Stimulated activated CD8-positive, alpha-beta memory T cell treated with anti-CD3 and anti-CD28 coated beads, Interleukin-12 subunit alpha, Interleukin-12 subunit beta, amount 100 ng/mL, for 24 hours (primary cell): ENCODE measurements at regions not wholly inside any gene's neighbourhood (a gene's known extent, or its start where the extent isn't known, plus 50 kb on each side); places are given as distances from the start of the nearest gene placed in this dataset.

Experiments used
- DNase-seq: peaks from one replicate; pipeline ENCODE4 v3.0.0-alpha.2; 2020; ENCODE audit errors: extremely low read depth

- no peak for DNase-seq
Observed at GRCh38 chr3:21142031-21142430, 609.0 kb downstream of the ZNF385D start.

DNA sequence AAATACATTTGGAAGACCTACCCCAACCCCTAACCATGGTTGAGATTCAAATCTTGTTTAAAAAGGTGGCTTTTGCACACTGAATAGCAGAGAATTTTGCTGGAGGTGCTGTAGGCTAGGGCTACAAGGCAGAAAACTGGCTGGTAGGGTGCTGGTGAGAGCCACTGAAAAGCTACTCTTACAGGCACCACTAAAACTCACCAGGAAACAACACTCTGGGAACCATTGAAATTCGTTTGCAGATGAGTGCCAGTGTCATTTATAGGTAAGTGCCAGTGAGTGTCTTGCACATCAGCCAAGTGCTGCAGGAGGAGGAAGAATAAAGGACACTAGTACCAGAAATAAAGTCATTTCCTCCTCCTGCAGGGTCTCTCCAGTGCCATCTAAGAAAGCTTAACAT is 610.2 kb downstream of the ZNF385D start:
- DNase-seq = no peak

- DNase-seq = no peak
Observed at GRCh38 chr3:21138085-21138484, 612.9 kb downstream of the ZNF385D start.

DNA sequence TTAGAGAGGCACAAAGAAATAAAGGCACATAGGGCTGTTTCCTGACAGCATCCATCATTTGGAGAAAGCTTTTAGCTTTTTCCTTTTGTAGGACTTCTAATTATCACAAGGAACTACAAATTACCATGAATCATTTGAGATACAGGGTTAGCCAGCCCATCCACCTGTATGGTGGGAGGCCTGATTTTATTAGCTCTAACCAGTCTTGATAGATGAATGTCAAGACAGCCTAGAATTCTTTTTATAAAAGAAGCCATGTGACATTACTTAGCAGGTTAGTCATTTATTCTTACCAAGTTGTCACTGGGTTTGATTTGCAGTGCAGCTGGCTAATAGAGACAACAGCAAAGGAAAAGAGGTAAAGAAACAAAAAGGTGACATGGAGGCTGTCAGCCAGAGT is 618.1 kb downstream of the ZNF385D start:
- DNase-seq = no peak

- no peak for DNase-seq
Observed at GRCh38 chr3:21120826-21121225, 630.2 kb downstream of the ZNF385D start.

- no peak for DNase-seq
Observed at GRCh38 chr3:21117370-21117769, 633.6 kb downstream of the ZNF385D start.

DNA sequence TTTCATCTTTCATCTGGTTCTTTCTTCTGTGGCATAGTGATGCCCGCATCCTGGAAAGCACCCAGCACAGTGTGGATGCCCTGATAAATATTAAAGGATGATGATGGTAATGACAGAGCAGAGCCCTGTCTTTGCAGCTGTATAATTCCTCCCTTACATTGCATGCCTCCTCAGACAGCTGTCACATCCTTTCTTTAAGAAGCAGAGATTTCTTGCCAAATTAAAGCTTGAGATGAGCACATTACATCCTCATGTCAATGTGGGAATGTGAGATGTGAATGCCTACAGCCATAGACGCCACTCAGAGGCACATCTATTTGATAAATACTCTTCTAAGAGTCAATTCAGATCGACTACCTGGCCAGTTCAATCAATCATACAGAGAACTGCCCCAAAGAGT is 642.0 kb downstream of the ZNF385D start:
- DNase-seq = no peak

DNA sequence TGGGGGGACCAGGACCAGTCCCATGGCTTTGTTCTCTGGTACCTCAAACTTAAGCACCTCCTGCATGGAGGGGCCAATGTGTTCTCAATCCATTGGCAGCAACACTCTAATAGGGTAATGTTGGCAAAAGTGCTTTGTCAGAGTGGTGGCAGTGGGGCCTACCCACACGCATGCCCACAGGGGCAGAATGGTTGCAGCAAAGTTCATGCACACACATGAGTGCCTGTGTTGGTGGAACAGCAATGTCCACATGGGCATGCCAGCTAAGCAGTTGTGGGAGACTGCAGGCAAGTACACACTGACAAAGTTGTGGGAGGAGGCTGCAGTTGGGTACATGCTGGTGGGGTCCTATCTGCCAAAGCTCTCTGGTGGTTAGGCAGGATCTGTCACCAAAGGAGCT is 645.2 kb downstream of the ZNF385D start:
- no peak for DNase-seq

- DNase-seq = no peak
Observed at GRCh38 chr3:21100656-21101359, 650.2 kb downstream of the ZNF385D start.

DNA sequence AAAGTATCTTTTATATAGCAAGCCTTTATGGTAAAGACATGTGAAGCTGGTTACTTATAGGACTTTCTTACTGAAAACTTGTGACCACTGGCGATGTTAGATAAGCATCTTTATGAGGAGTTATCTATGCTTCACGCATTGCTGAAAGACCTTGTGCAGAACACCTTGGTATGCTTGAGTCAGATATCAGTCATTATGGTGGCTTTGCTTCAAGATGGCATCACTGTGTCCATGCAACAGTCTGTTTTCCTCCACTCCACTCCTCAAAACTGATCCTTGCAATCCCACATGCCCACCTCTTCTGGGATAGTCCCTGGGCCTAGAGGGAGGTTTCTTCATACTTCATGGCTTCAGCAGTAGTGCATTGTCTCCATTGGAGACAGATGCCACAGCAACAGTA is 656.3 kb downstream of the ZNF385D start:
- DNase-seq = no peak

GRCh38 chr3:21073561-21073960 is 677.4 kb downstream of the ZNF385D start:
- no peak for DNase-seq

DNA sequence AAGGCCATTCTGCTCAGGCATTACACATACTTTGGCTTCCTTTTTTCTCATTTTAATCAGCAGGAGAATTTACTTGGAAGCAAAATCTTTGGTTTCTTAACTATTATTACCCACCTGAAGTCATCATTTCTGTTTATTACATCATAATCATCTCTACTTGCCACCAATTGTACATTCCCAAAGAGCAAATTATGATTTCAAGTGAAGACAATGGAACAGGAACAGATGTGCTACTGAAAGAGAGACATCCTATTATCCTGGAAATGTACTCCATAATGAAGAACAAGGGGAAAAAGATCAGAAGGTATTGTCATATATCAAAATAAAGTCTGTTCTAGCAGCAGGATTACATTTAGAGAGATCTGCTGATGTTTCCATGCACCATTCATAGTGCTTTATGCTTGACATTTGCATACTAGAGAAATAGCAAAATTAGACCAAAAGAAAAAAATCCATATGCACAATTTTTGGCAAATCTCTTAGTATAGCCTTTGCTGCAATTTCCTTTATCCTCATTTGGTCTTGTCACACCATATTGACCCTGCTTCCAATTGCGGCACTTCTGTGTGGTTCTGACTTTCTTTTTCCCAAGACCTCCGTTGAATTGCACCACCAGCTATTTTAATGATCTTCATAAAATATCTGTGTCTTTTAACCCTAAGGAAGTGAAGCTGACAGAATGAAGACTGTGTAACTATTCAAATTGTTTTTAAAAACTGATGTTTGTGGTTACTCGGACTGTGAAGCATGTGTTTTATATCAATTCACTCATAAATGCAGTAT is 683.8 kb downstream of the ZNF385D start:
- no peak for DNase-seq

GRCh38 chr3:21062831-21063294 is 688.1 kb downstream of the ZNF385D start:
- DNase-seq = no peak

- DNase-seq = no peak
Observed at GRCh38 chr3:21059404-21059803, 691.6 kb downstream of the ZNF385D start.

GRCh38 chr3:21056293-21056692 is 694.7 kb downstream of the ZNF385D start:
- DNase-seq = no peak

- no peak for DNase-seq
Observed at GRCh38 chr3:21055015-21055414, 696.0 kb downstream of the ZNF385D start.

GRCh38 chr3:21054064-21054463 is 696.9 kb downstream of the ZNF385D start:
- DNase-seq = no peak

GRCh38 chr3:21049334-21050062 is 701.5 kb downstream of the ZNF385D start:
- no peak for DNase-seq

DNA sequence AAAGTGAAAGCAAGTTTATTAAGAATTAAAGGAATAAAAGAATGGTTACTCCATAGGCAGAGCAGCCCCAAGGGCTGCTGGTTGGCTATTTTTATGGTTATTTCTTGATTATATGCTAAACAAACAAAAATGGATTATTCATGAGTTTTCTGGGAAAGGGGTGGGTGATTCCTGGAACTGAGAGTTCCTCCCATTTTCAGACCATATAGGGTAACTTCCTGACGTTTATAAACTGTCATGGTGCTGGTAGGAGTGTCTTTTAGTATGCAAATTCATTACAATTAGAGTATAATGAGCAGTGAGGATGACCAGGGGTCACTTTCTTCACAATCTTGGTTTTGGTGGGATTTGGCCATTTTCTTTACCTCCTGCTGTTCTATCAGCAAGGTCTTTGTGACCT is 707.9 kb downstream of the ZNF385D start:
- DNase-seq = no peak

GRCh38 chr3:21042184-21042583 is 708.8 kb downstream of the ZNF385D start:
- no peak for DNase-seq

DNA sequence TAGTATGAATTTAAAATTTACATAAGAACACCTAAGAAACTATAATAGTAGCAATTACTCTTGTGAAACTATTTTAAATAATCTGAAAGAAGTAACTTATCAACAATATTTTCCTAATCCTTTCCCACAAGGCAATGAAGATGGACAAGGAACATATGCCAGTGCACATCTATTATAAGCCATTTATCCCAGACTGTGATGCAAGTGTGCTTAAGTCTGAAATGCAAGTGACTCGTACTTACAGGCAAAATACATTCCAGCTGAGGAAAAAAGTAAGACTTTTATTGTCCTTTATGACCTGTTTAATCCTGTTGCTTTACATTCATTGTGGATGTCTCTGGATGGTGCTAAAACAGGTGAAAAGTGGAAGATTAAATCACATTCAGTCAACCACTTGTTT is 709.4 kb downstream of the ZNF385D start:
- DNase-seq = no peak

DNA sequence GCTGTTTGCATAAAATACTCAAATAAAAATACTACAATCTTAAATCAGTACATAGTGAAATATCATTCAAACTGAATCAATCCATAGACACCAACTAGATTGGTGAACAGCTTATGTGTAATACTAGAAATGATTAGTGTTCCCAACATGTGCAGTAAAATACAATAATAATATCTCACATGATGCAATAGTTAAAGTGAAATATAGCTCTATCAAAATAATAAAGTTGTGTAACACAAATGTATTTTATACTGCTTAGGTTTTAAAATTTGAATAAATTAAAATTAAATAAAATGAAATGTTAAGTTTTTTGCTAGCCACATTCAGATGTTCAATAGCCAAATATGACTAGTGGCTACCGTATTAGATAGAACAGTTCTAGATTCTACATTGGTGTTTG is 714.1 kb downstream of the ZNF385D start:
- DNase-seq = no peak

- no peak for DNase-seq
Observed at GRCh38 chr3:21028412-21028811, 722.6 kb downstream of the ZNF385D start.
